IgD-negative memory B cell (primary cell): ENCODE measurements at regions not wholly inside any gene's neighbourhood (a gene's known extent, or its start where the extent isn't known, plus 50 kb on each side); places are given as distances from the start of the nearest gene placed in this dataset.
"Not testable (repeated sequence)": the region's sequence is repeated elsewhere in the genome, so short reads cannot be mapped to it uniquely, and the experiment has no call there.

ENCODE experiments used
- H3K27ac Mint-ChIP-seq, 3 donors: one replicate each; pipeline ENCODE4 v1.8.0; 2020 to 2022; ENCODE audit warnings: mild to moderate bottlenecking in 3 of 3, mixed read lengths in 3 of 3, moderate library complexity in 1 of 3
- H3K27me3 Mint-ChIP-seq: one replicate; pipeline ENCODE4 v1.8.0; 2021; ENCODE audit warnings: mixed read lengths
- H3K36me3 Mint-ChIP-seq: one replicate; pipeline ENCODE4 v1.8.0; 2020; ENCODE audit warnings: mild to moderate bottlenecking, mixed read lengths
- H3K4me1 Mint-ChIP-seq, 3 donors: one replicate each; pipeline ENCODE4 v1.8.0; 2020 to 2022; ENCODE audit warnings: mixed read lengths in 3 of 3, mild to moderate bottlenecking in 1 of 3
- H3K4me3 Mint-ChIP-seq, 4 donors: one replicate each; pipeline ENCODE4 v1.8.0; 2020 to 2022; ENCODE audit warnings: mild to moderate bottlenecking in 4 of 4, mixed read lengths in 4 of 4, moderate library complexity in 3 of 4
- H3K9me3 Mint-ChIP-seq, 3 donors: one replicate each; pipeline ENCODE4 v1.8.0; 2020 to 2021; ENCODE audit warnings: mixed read lengths in 3 of 3, mild to moderate bottlenecking in 1 of 3

GRCh38 chrX:113305496-113305895, 464.9 kb upstream of the AMOT start:
- Mint-ChIP-seq H3K36me3 (no peaks in the 10 kb centered on the region), H3K27ac (no peak overlapping the region), H3K27me3 (no peaks in the 10 kb centered on the region), H3K4me3 (no peak overlapping the region), H3K4me1 (no peaks in the 10 kb centered on the region), H3K9me3 (peaks cover 0 to 6% (median 0%) of the 10 kb centered on the region in 3 donors)

GRCh38 chrX:113300580-113300979, 459.9 kb upstream of the AMOT start:
- Mint-ChIP-seq H3K9me3 (no peaks in the 10 kb centered on the region), H3K27ac (no peak overlapping the region), H3K4me1 (peaks cover 0 to 1% (median 0%) of the 10 kb centered on the region in 3 donors), H3K36me3 (no peaks in the 10 kb centered on the region), H3K4me3 (no peak overlapping the region), H3K27me3 (no peaks in the 10 kb centered on the region)

GRCh38 chrX:113297437-113297836, 456.8 kb upstream of the AMOT start:
- Mint-ChIP-seq H3K4me1 (peaks cover 0 to 1% (median 0%) of the 10 kb centered on the region in 3 donors), H3K36me3 (no peaks in the 10 kb centered on the region), H3K9me3 (no peaks in the 10 kb centered on the region), H3K27ac (no peak overlapping the region), H3K4me3 (no peak overlapping the region), H3K27me3 (no peaks in the 10 kb centered on the region)

- Mint-ChIP-seq H3K4me1 (no peaks in the 10 kb centered on the region), H3K27me3 (no peaks in the 10 kb centered on the region), H3K36me3 (no peaks in the 10 kb centered on the region), H3K9me3 (no peaks in the 10 kb centered on the region), H3K4me3 (no peak overlapping the region), H3K27ac (no peak overlapping the region)
Measured at GRCh38 chrX:113289503-113289902, 448.9 kb upstream of the AMOT start.

GRCh38 chrX:113287761-113288160, 447.1 kb upstream of the AMOT start:
- Mint-ChIP-seq H3K27ac (no peak overlapping the region), H3K4me3 (no peak overlapping the region), H3K9me3 (no peaks in the 10 kb centered on the region), H3K4me1 (no peaks in the 10 kb centered on the region), H3K36me3 (no peaks in the 10 kb centered on the region), H3K27me3 (no peaks in the 10 kb centered on the region)

GRCh38 chrX:113275804-113276203, 435.2 kb upstream of the AMOT start:
- H3K36me3 Mint-ChIP-seq = peaks cover 7% of the 10 kb centered on the region
- no peak overlapping the region for H3K4me3 Mint-ChIP-seq
- no peaks in the 10 kb centered on the region for H3K4me1 Mint-ChIP-seq
- no peak overlapping the region for H3K27ac Mint-ChIP-seq
- no peaks in the 10 kb centered on the region for H3K27me3 Mint-ChIP-seq
- H3K9me3 Mint-ChIP-seq = no peaks in the 10 kb centered on the region

- Mint-ChIP-seq H3K9me3 (no peaks in the 10 kb centered on the region), H3K4me3 (no peak overlapping the region), H3K36me3 (peaks cover 7% of the 10 kb centered on the region), H3K4me1 (no peaks in the 10 kb centered on the region), H3K27ac (no peak overlapping the region), H3K27me3 (no peaks in the 10 kb centered on the region)
Measured at GRCh38 chrX:113274791-113275190, 434.2 kb upstream of the AMOT start.

- Mint-ChIP-seq H3K4me3 (no peak overlapping the region), H3K36me3 (peaks cover 7% of the 10 kb centered on the region), H3K27me3 (no peaks in the 10 kb centered on the region), H3K9me3 (no peaks in the 10 kb centered on the region), H3K27ac (no peak overlapping the region), H3K4me1 (no peaks in the 10 kb centered on the region)
Measured at GRCh38 chrX:113274345-113274744, 433.7 kb upstream of the AMOT start.

- Mint-ChIP-seq H3K36me3 (peaks cover 4% of the 10 kb centered on the region), H3K27ac (no peak overlapping the region), H3K27me3 (no peaks in the 10 kb centered on the region), H3K9me3 (no peaks in the 10 kb centered on the region), H3K4me3 (no peak overlapping the region), H3K4me1 (no peaks in the 10 kb centered on the region)
Measured at GRCh38 chrX:113269203-113269602, 428.6 kb upstream of the AMOT start.

GRCh38 chrX:113260474-113260873, 419.8 kb upstream of the AMOT start:
- H3K4me3 Mint-ChIP-seq = no peak overlapping the region
- H3K27me3 Mint-ChIP-seq = no peaks in the 10 kb centered on the region
- H3K4me1 Mint-ChIP-seq = peaks cover 0 to 2% (median 0%) of the 10 kb centered on the region in 3 donors
- H3K27ac Mint-ChIP-seq = peak overlapping the region in 1 of 3 donors; percentile 3
- peaks cover 0 to 5% (median 0%) of the 10 kb centered on the region in 3 donors for H3K9me3 Mint-ChIP-seq
- H3K36me3 Mint-ChIP-seq = no peaks in the 10 kb centered on the region

- H3K4me1 Mint-ChIP-seq = no peaks in the 10 kb centered on the region
- peaks cover 2 to 10% (median 3%) of the 10 kb centered on the region in 3 donors for H3K9me3 Mint-ChIP-seq
- H3K36me3 Mint-ChIP-seq = no peaks in the 10 kb centered on the region
- no peak overlapping the region for H3K4me3 Mint-ChIP-seq
- H3K27me3 Mint-ChIP-seq = no peaks in the 10 kb centered on the region
- H3K27ac Mint-ChIP-seq = no peak overlapping the region
Measured at GRCh38 chrX:113222305-113222704, 381.7 kb upstream of the AMOT start.

- no peak overlapping the region for H3K27ac Mint-ChIP-seq
- H3K9me3 Mint-ChIP-seq = peaks cover 2 to 8% (median 7%) of the 10 kb centered on the region in 3 donors
- no peak overlapping the region for H3K4me3 Mint-ChIP-seq
- no peaks in the 10 kb centered on the region for H3K36me3 Mint-ChIP-seq
- peaks cover 1% of the 10 kb centered on the region for H3K27me3 Mint-ChIP-seq
- no peaks in the 10 kb centered on the region for H3K4me1 Mint-ChIP-seq
Measured at GRCh38 chrX:113212052-113212451, 371.4 kb upstream of the AMOT start.

- Mint-ChIP-seq H3K4me3 (no peak overlapping the region), H3K27me3 (no peaks in the 10 kb centered on the region), H3K4me1 (no peaks in the 10 kb centered on the region), H3K36me3 (no peaks in the 10 kb centered on the region), H3K9me3 (peaks cover 0 to 2% (median 1%) of the 10 kb centered on the region in 3 donors), H3K27ac (no peak overlapping the region)
Measured at GRCh38 chrX:113202601-113203000, 362.0 kb upstream of the AMOT start.

GRCh38 chrX:113195949-113196348, 355.3 kb upstream of the AMOT start:
- no peaks in the 10 kb centered on the region for H3K4me1 Mint-ChIP-seq
- no peak overlapping the region for H3K4me3 Mint-ChIP-seq
- no peaks in the 10 kb centered on the region for H3K36me3 Mint-ChIP-seq
- H3K9me3 Mint-ChIP-seq = peaks cover 0 to 7% (median 1%) of the 10 kb centered on the region in 3 donors
- no peaks in the 10 kb centered on the region for H3K27me3 Mint-ChIP-seq
- H3K27ac Mint-ChIP-seq = no peak overlapping the region

- Mint-ChIP-seq H3K27me3 (no peaks in the 10 kb centered on the region), H3K36me3 (no peaks in the 10 kb centered on the region)
Measured at GRCh38 chrX:113192418-113192817, 351.8 kb upstream of the AMOT start.

GRCh38 chrX:113157496-113157895, 316.9 kb upstream of the AMOT start:
- no peaks in the 10 kb centered on the region for H3K4me1 Mint-ChIP-seq
- peaks cover 2 to 9% (median 5%) of the 10 kb centered on the region in 3 donors for H3K9me3 Mint-ChIP-seq
- H3K27me3 Mint-ChIP-seq = no peaks in the 10 kb centered on the region
- H3K36me3 Mint-ChIP-seq = no peaks in the 10 kb centered on the region
- no peak overlapping the region for H3K4me3 Mint-ChIP-seq
- peak overlapping the region in 1 of 3 donors; percentile 42 for H3K27ac Mint-ChIP-seq

More at GRCh38 chrX:113192418-113192817, 351.8 kb upstream of the AMOT start:
- peaks cover 0 to 4% (median 0%) of the 10 kb centered on the region in 3 donors for H3K9me3 Mint-ChIP-seq
- no peak overlapping the region for H3K27ac Mint-ChIP-seq
- no peaks in the 10 kb centered on the region for H3K4me1 Mint-ChIP-seq
- H3K4me3 Mint-ChIP-seq = no peak overlapping the region

- H3K27ac Mint-ChIP-seq, H3K4me1 Mint-ChIP-seq, H3K9me3 Mint-ChIP-seq, H3K27me3 Mint-ChIP-seq, H3K4me3 Mint-ChIP-seq, H3K36me3 Mint-ChIP-seq: not testable (repeated sequence)
Measured at GRCh38 chrX:113154315-113154714, 313.7 kb upstream of the AMOT start.
